Thyroid gland (tissue), 4 donors: ENCODE measurements at regions not wholly inside any gene's neighbourhood (a gene's known extent, or its start where the extent isn't known, plus 50 kb on each side); places are given as distances from the start of the nearest gene placed in this dataset.

Experiments used
- POLR2A ChIP-seq, 2 donors: fragments of 450-650 bp; IDR thresholded peaks; one replicate each; pipeline ENCODE4 v1.6.1; 2017; ENCODE audit warnings: antibody characterized with exemption in 2 of 2, mild to moderate bottlenecking in 2 of 2, moderate library complexity in 1 of 2
- TF ChIP-seq, protein P1 (sequence below), 6 experiments: fragments of 200-600 bp in 3 of 6; fragments of 450-650 bp in 3 of 6; sonication (generic) in 3 of 6; IDR thresholded peaks; one replicate each; pipeline ENCODE4 v1.5.1; 2016 to 2019; ENCODE audit warnings: antibody characterized with exemption in 6 of 6, mild to moderate bottlenecking in 2 of 6, inconsistent platforms in 1 of 6, moderate library complexity in 1 of 6

- TF ChIP-seq, protein P1, sequence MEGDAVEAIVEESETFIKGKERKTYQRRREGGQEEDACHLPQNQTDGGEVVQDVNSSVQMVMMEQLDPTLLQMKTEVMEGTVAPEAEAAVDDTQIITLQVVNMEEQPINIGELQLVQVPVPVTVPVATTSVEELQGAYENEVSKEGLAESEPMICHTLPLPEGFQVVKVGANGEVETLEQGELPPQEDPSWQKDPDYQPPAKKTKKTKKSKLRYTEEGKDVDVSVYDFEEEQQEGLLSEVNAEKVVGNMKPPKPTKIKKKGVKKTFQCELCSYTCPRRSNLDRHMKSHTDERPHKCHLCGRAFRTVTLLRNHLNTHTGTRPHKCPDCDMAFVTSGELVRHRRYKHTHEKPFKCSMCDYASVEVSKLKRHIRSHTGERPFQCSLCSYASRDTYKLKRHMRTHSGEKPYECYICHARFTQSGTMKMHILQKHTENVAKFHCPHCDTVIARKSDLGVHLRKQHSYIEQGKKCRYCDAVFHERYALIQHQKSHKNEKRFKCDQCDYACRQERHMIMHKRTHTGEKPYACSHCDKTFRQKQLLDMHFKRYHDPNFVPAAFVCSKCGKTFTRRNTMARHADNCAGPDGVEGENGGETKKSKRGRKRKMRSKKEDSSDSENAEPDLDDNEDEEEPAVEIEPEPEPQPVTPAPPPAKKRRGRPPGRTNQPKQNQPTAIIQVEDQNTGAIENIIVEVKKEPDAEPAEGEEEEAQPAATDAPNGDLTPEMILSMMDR (IDR thresholded peaks at IDR 0.05) = no peak
- TF ChIP-seq POLR2A (IDR thresholded peaks at IDR 0.05) = no peak
Measured at GRCh38 chr9:89668866-89669246, 64.0 kb downstream of the GADD45G start.
